ENCODE measurements at regions not wholly inside any gene's neighbourhood (a gene's known extent, or its start where the extent isn't known, plus 50 kb on each side); places are given as distances from the start of the nearest gene placed in this dataset.
"Not testable (repeated sequence)": the region's sequence is repeated elsewhere in the genome, so short reads cannot be mapped to it uniquely, and the experiment has no call there.

GRCh38 chr6:144898052-144898689 lies 613.0 kb downstream of the UTRN start:
- no peak for DNase-seq

DNA sequence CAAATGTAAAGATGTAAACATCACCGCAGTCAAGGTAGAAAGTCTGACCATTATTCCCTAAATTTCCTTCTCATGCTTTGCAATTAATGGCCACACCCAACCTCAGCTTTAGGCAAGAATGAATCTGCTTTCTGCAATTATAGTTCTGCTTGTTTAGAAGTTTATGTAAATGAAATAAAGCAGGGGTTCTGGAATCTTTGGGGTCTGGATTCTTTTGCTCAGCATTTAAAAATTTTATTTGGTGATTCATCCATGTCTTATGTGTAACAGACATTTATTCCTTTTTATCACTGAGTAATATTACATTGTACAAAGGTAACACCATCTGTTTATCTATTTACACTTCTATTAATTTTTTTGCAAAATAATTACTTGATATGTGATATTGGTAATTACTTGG lies 613.6 kb downstream of the UTRN start:
- DNase-seq: no peak

- DNase-seq: no peak
Measured at GRCh38 chr6:144899161-144899560, 614.0 kb downstream of the UTRN start.

GRCh38 chr6:144901412-144901811 lies 616.3 kb downstream of the UTRN start:
- DNase-seq: no peak

GRCh38 chr6:144908004-144908403 lies 622.9 kb downstream of the UTRN start:
- no peak for DNase-seq

- no peak for DNase-seq
Measured at GRCh38 chr6:144909753-144910285, 624.7 kb downstream of the UTRN start.

DNA sequence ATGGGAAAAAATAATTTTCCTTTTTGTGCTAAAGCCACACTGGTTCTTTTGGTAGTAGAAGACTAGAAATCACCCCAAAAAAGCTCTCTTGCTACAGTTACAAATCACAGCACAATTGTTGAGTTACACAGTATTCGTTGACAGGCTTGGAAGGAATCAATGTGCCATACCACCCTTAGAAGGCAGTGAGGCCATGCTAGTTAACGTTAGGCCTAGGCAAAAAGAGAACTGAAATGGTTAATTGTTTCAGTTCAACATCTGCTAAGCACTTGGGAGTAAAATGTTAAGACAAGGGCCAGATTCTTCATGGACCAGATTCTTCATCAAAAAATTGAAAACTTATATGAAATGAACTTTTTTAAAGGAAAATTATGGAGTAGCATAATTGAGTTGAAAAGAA lies 626.2 kb downstream of the UTRN start:
- no peak for DNase-seq

- no peak for DNase-seq
Measured at GRCh38 chr6:144912474-144912873, 627.3 kb downstream of the UTRN start.

DNA sequence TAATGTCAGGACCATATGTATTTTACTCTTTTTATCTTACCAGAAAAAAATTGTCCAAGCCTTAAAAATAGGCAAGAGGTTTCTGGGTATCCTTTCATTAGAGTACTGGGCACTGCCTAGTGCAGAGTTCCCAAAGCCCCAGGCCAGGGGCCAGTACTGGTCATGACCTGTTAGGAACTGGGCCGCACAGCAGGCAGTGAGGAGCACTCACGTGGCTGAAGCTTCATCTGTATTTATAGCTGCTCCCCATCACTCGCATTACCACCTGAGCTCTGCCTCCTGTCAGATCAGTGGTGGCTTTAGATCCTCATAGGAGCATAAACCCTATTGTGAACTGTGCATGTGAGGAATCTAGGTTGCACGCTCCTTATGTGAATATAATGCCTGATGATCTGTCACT lies 632.9 kb downstream of the UTRN start:
- DNase-seq: no peak

DNA sequence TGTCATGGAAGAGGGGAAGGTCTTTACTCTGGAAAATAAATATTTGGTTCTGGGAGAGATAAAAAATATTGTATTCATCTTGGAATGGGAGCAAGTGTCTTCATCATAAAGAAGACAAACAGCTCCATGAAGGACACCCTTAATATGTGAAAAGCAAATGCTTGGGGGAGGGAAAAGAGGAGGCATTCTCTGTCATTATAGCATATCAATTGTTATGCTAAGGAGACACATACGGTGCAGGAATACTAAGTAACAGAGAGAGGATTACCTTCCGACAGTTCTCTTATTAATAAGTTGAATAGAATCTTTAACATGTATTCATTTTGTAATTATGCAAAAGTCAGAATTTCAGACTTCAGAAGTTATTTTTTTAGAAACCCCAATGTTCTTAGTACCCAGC lies 634.4 kb downstream of the UTRN start:
- DNase-seq: no peak

DNA sequence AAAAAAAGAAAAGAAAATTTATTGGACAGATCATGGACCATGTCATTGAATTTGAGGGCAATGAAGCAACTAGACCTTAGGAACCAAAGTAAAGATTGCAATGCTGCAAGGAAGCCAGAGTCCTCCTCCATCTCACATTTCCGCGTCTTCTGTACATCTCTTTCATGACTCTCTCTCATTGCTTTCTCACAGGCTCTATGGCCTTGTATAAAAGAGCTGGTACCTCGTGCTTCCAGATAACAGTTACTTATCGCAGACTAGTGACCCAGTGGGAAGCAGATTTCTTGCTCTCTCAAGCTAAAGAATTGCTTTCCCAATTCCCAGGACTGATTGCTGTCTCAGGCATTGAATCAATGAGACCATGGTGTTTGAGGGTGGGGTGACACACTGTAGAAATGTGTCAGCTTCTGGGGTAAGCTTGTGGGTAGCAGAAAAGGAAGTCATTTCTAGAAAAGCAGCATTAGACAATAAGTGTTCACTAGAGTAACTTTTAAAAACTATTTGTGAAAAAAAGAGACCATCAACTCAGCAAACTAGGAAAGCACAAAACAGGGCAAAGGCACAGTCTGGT lies 635.3 kb downstream of the UTRN start:
- no peak for DNase-seq

DNA sequence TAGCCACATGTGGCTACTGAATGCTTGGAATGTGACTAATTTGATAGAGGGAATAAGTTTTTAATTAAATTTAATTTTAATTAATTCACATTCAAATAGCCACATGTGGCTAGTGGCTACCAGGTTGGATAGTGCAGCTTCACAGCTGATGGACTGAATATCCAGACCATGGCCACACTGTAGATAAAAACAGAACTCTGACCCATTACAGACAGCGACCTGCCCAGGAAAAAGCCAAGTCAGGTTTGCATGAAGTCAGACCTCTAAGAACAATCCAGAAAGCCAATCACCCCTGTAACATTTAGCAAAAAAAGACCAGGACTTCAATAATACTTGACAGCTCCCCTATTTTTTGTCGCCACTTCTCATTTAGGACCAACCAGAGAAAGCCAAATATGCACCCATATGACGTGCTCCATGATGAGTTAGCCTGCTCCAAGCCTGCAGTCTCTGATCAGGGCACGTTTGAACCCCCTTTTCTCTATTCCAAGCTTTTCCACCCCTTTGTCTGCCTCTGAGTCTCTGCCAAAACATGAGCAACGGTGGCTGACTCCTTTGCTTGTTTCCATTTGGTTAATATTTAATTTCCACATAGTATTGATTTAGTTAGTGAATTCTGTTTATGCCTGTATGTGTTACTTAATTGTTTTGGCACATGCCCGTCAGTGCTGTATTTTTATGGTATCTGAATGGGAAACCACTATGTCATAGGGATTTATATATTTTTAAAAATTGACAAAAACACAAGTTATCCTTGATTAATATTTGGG lies 636.3 kb downstream of the UTRN start:
- DNase-seq: no peak

GRCh38 chr6:144922120-144922722 lies 637.1 kb downstream of the UTRN start:
- DNase-seq: no peak

- not testable (repeated sequence) for DNase-seq
Measured at GRCh38 chr6:144922771-144923490, 637.8 kb downstream of the UTRN start.

- not testable (repeated sequence) for DNase-seq
Measured at GRCh38 chr6:144923491-144923787, 638.3 kb downstream of the UTRN start.

GRCh38 chr6:144928847-144929246 lies 643.7 kb downstream of the UTRN start:
- no peak for DNase-seq

GRCh38 chr6:144929262-144929661 lies 644.1 kb downstream of the UTRN start:
- DNase-seq: no peak

GRCh38 chr6:144931172-144932035 lies 646.3 kb downstream of the UTRN start:
- no peak for DNase-seq

DNA sequence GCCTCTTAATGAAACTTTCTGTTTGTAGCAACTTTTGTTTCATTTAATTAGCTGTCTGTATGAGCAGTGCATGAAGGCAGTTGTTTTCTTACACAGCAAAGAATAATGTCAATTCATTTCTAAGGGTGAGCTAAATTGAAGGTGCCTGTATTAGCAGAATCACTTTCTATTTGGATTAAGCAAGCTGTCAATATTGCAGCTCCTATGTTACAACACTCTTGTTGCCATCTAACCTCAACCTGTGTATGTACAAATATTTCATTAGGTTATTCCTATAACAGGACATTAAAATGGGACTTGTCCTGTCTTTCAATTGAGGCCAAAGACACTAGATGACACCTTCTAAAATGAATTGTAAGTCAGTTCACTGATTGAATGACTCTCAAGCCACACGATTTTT lies 647.5 kb downstream of the UTRN start:
- DNase-seq: no peak

GRCh38 chr6:144935181-144935580 lies 650.0 kb downstream of the UTRN start:
- no peak for DNase-seq

GRCh38 chr6:144935661-144936060 lies 650.5 kb downstream of the UTRN start:
- no peak for DNase-seq

- no peak for DNase-seq
Measured at GRCh38 chr6:144936764-144937163, 651.6 kb downstream of the UTRN start.

Measured in GOT3 (cell line).